MM.1S (cell line): ENCODE measurements at regions not wholly inside any gene's neighbourhood (a gene's known extent, or its start where the extent isn't known, plus 50 kb on each side); places are given as distances from the start of the nearest gene placed in this dataset.

Source experiments
- DNase-seq: peaks from one replicate; pipeline ENCODE4 v3.0.0-alpha.2; 2015
- H2AFZ ChIP-seq: fragments of 300-600 bp; sonication (generic); 2 replicates; pipeline ENCODE4 v1.6.0; 2016; ENCODE audit warnings: antibody characterized with exemption, low read length
- H3F3A ChIP-seq: fragments of 300-600 bp; sonication (generic); 2 replicates; pipeline ENCODE4 v1.6.1; 2016; ENCODE audit warnings: mild to moderate bottlenecking, antibody characterized with exemption, low read length, moderate library complexity, mixed read lengths; ENCODE audit not compliant: insufficient read depth
- H3K27ac ChIP-seq: fragments of 300-600 bp; sonication (generic); 2 replicates; pipeline ENCODE4 v1.5.1; 2016; ENCODE audit warnings: mild to moderate bottlenecking, low read length
- H3K27me3 ChIP-seq: fragments of 300-600 bp; sonication (generic); replicated peaks from 2 replicates; pipeline ENCODE4 v1.6.0; 2016; ENCODE audit warnings: low read length; ENCODE audit not compliant: insufficient read depth
- H3K36me3 ChIP-seq: fragments of 300-600 bp; sonication (generic); replicated peaks from 2 replicates; pipeline ENCODE4 v1.6.1; 2016; ENCODE audit warnings: mild to moderate bottlenecking, low read length, mixed read lengths; ENCODE audit not compliant: insufficient read depth
- H3K4me1 ChIP-seq: fragments of 300-600 bp; sonication (generic); 2 replicates; pipeline ENCODE4 v1.6.1; 2016; ENCODE audit warnings: low read length, mixed read lengths
- H3K4me2 ChIP-seq: fragments of 300-600 bp; sonication (generic); 2 replicates; pipeline ENCODE4 v1.6.0; 2016; ENCODE audit warnings: low read depth, low read length
- H3K4me3 ChIP-seq: fragments of 300-600 bp; sonication (generic); 2 replicates; pipeline ENCODE4 v1.5.1; 2016; ENCODE audit warnings: low read length, mixed read lengths
- H3K79me2 ChIP-seq: fragments of 300-600 bp; sonication (generic); 2 replicates; pipeline ENCODE4 v1.6.1; 2016; ENCODE audit warnings: mixed run types, low read length, mixed read lengths
- H3K9ac ChIP-seq: fragments of 300-600 bp; sonication (generic); 2 replicates; pipeline ENCODE4 v1.6.1; 2016; ENCODE audit warnings: low read length, mixed read lengths
- H3K9me2 ChIP-seq: fragments of 300-600 bp; sonication (generic); replicated peaks from 2 replicates; pipeline ENCODE4 v1.6.1; 2016; ENCODE audit warnings: mild to moderate bottlenecking, low read length, mixed read lengths; ENCODE audit not compliant: insufficient read depth
- H3K9me3 ChIP-seq: fragments of 300-600 bp; sonication (generic); replicated peaks from 2 replicates; pipeline ENCODE4 v1.6.1; 2016; ENCODE audit warnings: mild to moderate bottlenecking, low read length, mixed read lengths; ENCODE audit not compliant: insufficient read depth
- H4K20me1 ChIP-seq: fragments of 300-600 bp; sonication (generic); 2 replicates; pipeline ENCODE4 v1.6.1; 2016; ENCODE audit warnings: mild to moderate bottlenecking, low read length, moderate library complexity, mixed read lengths; ENCODE audit not compliant: insufficient read depth
- CTCF ChIP-seq: fragments of 300-600 bp; sonication (generic); IDR thresholded peaks from 2 replicates; pipeline ENCODE4 v1.5.1; 2016; ENCODE audit warnings: antibody characterized with exemption, low read length, mixed read lengths
- EZH2 ChIP-seq: fragments of 300-600 bp; sonication (generic); optimal IDR thresholded peaks from 2 replicates; pipeline ENCODE3; 2017; ENCODE audit warnings: low read depth, mild to moderate bottlenecking, antibody characterized with exemption, low read length, mixed read lengths
- EZH2phosphoT487 ChIP-seq: fragments of 300-600 bp; sonication (generic); IDR thresholded peaks from 2 replicates; pipeline ENCODE4 v1.6.1; 2018; ENCODE audit warnings: antibody characterized with exemption, low read length

DNA sequence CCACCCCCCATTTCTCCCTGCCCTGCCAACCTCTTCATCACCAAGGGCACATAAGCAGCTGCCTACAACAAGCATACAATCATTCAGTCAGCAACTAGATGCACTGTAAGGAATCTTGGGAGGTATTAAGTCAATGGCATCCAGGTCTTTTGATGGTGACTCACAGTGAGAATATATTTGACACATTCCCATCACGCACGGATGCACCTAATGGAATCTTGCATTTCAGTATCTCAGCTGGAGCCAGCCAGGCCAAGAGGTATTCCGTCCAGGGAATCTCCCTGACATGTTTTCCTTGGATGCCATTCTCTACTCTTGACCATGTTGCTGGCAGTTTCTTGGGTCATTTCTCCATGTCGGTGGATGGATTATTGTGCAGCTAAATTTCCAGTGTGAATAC lies 73.9 kb upstream of the CAPRIN2 start:
- Histone ChIP-seq H3F3A (no peaks in the 10 kb centered on the region), H3K9me3 (no peaks in the 10 kb centered on the region), H3K36me3 (no peaks in the 10 kb centered on the region), H3K27ac (no peak overlapping the region), H3K9ac (no peak overlapping the region), H3K4me1 (peaks cover 12% of the 10 kb centered on the region; the same call in 1 of the 2 replicates), H3K9me2 (no peaks in the 10 kb centered on the region), H3K4me2 (no peak overlapping the region), H3K79me2 (no peaks in the 10 kb centered on the region), H4K20me1 (no peaks in the 10 kb centered on the region), H2AFZ (no peak overlapping the region), H3K27me3 (no peaks in the 10 kb centered on the region), H3K4me3 (no peak overlapping the region)
- TF ChIP-seq EZH2 (no peak), EZH2phosphoT487 (no peak), CTCF (no peak)
- no peak for DNase-seq

GRCh38 chr12:30827101-30828066 lies 72.6 kb upstream of the CAPRIN2 start:
- DNase-seq, result no peak
- no peak overlapping the region for H3K4me3 ChIP-seq
- no peak overlapping the region for H3K9ac ChIP-seq
- H3K27ac ChIP-seq, result no peak overlapping the region
- H3K79me2 ChIP-seq, result no peaks in the 10 kb centered on the region
- no peak overlapping the region for H3K4me2 ChIP-seq
- no peak overlapping the region for H2AFZ ChIP-seq
- no peaks in the 10 kb centered on the region for H3K36me3 ChIP-seq
- H3K27me3 ChIP-seq, result no peaks in the 10 kb centered on the region
- no peaks in the 10 kb centered on the region for H3F3A ChIP-seq
- no peaks in the 10 kb centered on the region for H4K20me1 ChIP-seq
- peaks cover 12% of the 10 kb centered on the region; the same call in 1 of the 2 replicates for H3K4me1 ChIP-seq
- no peaks in the 10 kb centered on the region for H3K9me2 ChIP-seq
- no peak for TF ChIP-seq CTCF
- no peaks in the 10 kb centered on the region for H3K9me3 ChIP-seq

GRCh38 chr12:30826276-30826675 lies 71.5 kb upstream of the CAPRIN2 start:
- Histone ChIP-seq H3K27me3 (no peaks in the 10 kb centered on the region), H3K9me2 (no peaks in the 10 kb centered on the region), H3K36me3 (no peaks in the 10 kb centered on the region), H3K79me2 (no peaks in the 10 kb centered on the region), H3K4me1 (peaks cover 16% of the 10 kb centered on the region), H4K20me1 (no peaks in the 10 kb centered on the region), H3K9me3 (no peaks in the 10 kb centered on the region), H2AFZ (no peak overlapping the region), H3K9ac (no peak overlapping the region), H3F3A (no peaks in the 10 kb centered on the region), H3K27ac (no peak overlapping the region), H3K4me3 (no peak overlapping the region), H3K4me2 (no peak overlapping the region)
- TF ChIP-seq EZH2phosphoT487 (no peak), CTCF (no peak), EZH2 (no peak)
- DNase-seq, result no peak
